ENCODE measurements at regions not wholly inside any gene's neighbourhood (a gene's known extent, or its start where the extent isn't known, plus 50 kb on each side); places are given as distances from the start of the nearest gene placed in this dataset.

DNA sequence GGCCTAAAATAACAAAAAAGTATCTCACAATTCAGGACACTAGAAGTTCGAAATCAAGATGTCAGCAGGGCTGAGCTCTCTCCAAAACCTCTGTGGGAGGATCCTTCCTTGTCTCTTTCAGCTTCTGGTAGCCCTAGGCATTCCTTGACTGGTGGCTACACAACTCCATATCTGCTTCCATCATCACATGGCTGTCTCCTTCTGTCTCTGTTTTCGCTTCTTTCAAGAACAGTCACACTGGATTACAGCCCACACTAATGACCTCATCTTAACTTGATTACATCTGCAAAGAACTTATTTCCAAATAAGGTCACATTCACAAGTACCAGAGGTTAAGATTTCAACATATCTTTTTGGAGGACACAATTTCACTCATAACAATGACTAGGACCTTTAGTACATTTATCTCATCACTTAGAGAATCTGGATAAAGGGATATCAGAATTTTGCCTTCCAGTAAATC, 275.2 kb downstream of the IRS1 start:
- peak; percentile 3 to 58 (median 24) for DNase-seq

- DNase-seq: no peak
These were observed 278.9 kb downstream of the IRS1 start for GRCh38 chr2:226520723-226521122.

DNA sequence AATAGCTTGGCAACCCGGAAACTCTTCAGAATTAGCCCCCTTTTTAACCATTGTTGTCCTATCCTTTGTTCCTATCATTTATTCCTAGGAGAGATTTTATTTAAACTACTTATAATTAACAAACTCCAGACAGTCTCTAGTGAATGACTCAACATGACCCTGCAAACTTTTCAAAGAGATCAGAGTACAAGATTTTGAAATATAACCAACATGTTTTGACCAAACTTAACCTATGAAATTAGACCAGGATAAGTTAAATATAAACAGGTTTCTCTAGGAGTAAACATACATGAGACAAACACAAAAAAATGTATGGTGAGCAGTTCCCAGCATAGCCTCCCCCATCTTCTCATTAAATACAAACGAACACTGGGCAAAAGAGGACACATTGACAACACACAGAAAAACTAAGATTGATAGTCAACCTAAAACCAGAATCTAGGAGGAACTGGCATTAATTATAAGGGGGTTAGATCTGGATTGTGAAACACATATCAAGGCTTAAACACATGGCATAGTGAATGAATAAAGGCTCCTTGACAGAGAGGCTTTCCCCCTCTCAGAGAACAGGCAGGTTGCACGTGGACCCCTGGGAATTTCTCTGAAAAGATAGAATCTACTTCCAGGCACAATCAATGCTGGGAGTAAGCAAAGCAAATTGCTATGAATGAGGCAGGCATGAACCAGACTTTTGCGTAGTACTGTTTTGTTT, 284.1 kb downstream of the IRS1 start:
- no peak for DNase-seq

GRCh38 chr2:226514895-226515294, 284.7 kb downstream of the IRS1 start:
- no peak for DNase-seq

GRCh38 chr2:226511311-226511710, 288.3 kb downstream of the IRS1 start:
- no peak for DNase-seq

DNA sequence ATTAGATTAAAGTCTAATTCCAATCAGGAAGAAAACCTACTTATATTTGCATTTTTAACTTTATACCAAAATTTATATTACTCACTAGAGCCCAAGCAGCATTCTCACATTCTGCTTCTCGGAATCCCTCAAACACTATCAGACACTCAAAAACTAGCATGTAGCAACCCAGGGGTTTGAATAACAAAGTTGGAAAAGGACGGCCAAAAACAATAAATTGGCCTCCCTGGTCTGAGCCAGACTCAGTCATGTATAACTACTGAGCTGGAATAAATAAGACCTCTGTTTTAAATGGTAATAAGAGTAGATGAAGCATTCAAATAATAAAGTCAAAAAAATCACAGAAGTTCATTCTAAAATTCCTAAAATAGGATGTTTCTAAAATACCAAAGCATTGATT, 290.9 kb downstream of the IRS1 start:
- no peak for DNase-seq

- DNase-seq: no peak
These were observed 291.6 kb downstream of the IRS1 start for GRCh38 chr2:226508005-226508404.

GRCh38 chr2:226497146-226497909, 302.3 kb downstream of the IRS1 start:
- no peak for DNase-seq

DNA sequence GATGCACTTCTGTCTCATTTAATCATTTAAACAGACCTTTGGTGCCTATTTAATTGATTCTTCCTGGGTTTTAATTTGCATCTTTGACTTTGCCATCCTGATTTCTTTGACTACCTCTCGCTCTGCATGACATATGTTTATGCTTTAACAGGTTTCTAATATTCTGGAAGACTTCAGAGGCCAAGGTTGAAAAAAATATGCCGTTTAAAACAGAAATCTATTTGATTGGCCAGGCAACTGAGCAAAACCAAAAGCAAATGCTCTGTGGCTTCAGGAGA, 303.4 kb downstream of the IRS1 start:
- DNase-seq: no peak

- DNase-seq: no peak
These were observed 304.0 kb downstream of the IRS1 start for GRCh38 chr2:226495466-226496272.

GRCh38 chr2:226491112-226491511, 308.5 kb downstream of the IRS1 start:
- no peak for DNase-seq

DNA sequence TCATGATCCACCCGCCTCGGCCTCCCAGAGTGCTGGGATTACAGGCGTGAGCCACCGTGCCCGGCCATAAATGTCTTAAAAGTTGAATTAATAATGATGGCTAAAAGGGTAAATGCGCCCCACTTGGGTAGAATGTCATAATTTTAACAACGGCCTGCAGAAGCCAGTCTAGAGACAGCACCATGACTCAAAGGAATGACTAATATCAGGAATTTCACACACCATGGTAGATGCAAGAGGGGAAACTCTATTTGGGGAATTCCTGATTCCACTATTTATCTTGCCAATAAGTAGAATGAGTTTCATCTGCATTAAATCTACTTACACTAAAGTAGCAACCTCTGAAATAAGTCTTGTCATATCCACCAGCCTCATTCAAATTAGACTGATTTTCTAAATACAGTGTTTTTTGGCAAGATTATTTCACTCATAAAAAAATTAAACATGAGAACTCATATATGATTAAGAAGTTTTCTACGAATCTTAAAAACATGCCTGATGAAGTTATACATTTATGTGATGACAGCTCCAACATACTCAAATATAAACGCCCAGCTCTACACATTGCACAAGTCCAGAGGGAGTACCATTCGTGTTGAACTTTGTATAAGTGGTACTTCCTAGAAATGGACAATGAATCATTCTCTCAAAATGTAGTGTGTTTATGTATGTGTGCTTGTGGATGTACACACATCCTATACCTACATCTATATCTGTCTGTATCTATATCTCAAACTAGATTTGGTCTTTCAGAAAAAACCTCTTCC, 309.7 kb downstream of the IRS1 start:
- peak in 1 of 4 experiments; percentile 4 for DNase-seq

DNA sequence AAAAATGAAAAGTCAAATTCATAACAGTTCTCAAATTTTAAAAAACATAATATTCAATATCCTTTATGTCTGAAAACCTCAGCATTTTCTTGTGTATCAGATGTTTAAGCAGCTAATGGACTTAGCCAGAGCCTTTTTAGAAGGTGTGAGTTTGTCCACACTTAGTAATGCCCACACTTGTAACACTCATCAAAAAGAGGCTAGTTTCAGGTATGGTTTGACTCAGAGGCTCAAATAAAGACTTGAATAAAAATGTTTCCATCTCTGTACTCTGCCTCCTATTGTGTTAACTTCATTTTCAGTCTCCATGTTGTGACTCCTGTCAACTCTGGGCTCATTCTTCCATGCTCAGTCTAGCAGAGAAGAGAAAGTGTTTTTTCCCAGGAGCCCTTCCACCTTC, 311.6 kb downstream of the IRS1 start:
- DNase-seq: no peak

- no peak for DNase-seq
These were observed 312.0 kb downstream of the IRS1 start for GRCh38 chr2:226487573-226487972.

DNA sequence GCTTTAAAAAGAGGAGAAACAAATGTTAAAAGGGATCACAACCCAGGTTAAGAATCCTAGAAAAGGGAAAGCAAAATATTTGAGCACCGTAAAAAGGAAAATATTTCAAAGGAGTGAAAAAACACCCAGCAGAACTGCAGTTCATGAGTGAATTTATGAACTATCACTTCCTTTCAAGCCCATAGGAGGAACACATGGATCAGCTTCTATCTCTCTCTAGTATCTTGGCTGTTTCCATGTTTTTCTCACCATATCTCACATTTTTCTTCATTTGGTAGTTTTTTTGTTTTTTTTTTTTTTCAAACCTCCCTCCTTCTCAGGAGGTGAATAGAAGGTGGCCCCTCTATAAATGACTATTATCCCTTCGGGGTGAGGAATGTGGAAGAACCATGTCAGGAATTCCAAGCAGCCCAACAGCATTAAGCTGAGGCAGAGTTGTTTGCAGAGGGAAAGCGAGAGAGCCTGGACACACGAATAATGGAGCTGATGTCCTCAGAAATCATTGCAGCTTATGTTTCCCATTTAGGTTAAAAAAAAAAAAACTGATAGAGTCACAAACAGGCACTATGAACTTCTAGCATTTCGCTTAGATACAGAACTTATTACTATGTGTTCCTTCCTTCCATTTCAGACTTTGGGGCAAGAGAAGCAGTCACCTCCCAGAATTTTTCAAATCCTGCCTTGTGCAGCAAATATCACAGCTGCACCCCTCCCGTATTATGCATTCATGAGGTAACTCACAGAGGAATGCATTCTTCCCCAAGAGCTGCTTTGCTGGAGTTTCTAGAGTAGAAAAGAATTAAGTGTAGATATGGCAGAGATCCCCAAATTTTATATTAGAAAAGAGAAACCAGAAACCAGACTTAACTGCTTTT, 315.6 kb downstream of the IRS1 start:
- no peak for DNase-seq

- no peak for DNase-seq
These were observed 316.5 kb downstream of the IRS1 start for GRCh38 chr2:226483143-226483542.

DNA sequence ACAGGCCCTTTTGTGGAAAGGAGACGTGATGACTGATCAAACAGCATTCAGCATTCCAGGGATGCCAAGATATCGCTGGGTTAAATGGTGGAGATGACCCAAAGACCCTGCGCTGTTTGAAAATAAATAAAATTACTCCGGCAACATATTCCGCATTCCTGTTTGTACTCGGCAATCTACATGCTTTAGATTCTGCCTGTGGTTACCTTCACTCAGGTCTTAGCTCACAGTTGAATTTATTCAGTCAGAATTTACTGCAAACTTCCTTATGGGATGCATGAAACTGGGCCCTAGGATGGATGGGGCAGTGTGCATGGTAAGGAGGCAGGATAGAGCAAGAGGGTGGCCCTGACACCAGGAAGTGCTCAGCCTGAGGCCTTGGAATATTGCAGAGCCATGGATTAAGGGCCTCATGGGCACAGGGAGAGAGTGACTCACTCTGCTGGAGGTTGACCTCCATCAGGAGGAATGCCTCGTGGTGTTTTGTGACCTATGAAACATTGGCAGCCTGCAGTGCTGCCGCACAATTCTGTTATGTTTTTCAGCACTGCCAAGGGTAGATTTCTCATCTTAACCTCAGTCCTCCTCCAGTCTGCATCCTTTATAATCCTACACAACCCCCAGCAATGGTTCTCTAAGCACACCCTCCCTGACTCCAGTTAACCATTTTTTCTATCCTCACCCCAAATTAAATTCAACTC, 321.4 kb downstream of the IRS1 start:
- DNase-seq: no peak

DNA sequence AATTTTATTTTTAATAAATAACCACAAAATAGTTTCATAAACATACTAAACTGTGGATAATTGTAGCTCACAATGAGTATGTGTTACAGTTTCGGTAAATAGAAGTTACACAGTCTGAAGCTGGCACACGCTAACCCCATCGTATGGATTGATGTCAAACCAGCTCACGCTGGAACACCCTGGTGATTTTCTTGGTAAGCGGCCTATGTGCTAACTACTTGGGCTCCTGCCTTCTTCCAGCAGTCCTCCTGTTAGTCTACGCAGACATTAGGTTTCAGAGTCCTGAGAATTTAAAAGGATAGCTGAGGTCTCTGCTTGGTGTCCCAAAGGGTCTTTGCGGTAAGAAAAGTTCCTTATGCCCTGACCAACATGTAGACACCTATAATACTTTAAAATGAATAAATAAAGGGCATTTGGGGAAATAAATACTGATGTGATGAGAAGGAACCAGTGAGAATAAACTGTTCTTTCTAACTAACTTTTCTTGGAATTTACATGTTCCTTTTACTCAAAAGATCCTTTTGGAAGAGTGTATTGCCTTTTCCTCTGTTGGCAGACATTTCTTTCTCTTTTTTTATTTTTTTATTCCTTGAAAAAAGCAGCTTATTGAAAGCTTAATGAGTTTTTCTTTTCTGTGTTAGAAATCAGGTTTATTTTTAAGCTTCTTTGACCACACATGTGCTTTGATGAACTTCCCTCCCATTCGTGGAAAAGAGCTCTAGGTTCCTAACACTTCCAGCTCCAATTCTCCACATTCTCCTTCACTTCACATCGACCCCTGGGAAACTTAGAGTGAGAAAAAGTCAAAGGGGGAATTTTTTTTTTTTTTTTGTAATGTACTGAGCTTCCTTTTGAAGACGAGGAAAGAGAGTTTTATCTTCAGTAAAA, 322.2 kb downstream of the IRS1 start:
- DNase-seq: no peak

GRCh38 chr2:226475650-226476049, 324.0 kb downstream of the IRS1 start:
- no peak for DNase-seq

DNA sequence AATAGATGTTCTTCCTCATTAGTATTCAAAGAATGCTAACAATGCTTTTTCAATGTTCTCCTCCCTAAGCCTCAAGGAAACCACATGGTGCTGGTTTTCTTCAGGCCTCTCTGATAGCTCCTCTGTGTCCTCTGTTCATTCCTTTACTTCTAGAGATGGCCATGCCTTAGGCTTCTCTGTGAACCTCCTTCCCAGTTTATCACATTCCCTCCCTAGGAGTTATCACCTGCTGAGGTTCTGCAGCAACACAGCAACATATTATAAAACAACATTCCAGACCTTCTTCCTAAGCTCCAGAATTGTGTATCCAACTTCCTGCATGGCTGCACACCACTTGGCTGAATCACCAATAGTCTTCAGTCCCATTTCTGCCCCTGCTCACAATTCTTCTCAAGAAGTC, 325.5 kb downstream of the IRS1 start:
- no peak for DNase-seq

All from suppressor macrophage (primary cell).